PC-9 (cell line): ENCODE measurements at regions not wholly inside any gene's neighbourhood (a gene's known extent, or its start where the extent isn't known, plus 50 kb on each side); places are given as distances from the start of the nearest gene placed in this dataset.

ENCODE experiments used
- BruUV-seq: library from RNA; stranded (reverse); fragments of 400-500 nt; replicated peaks from 2 replicates; lab custom pipeline; 2021; lab: Mats Ljungman, UMichigan
- CTCF ChIA-PET: fragments of 300-600 bp; sonication (Branson Sonifier 250); formaldehyde crosslinking; loops from one replicate; lab custom pipeline; 2022; ENCODE audit warnings: antibody characterized with exemption; lab: Charles Lee
- POLR2A ChIA-PET: fragments of 300-600 bp; sonication (Branson Sonifier 250); formaldehyde crosslinking; loops from one replicate; lab custom pipeline; 2022; ENCODE audit warnings: antibody characterized with exemption; ENCODE audit not compliant: unreplicated experiment; lab: Charles Lee
- DNase-seq, 2 experiments: peaks; one replicate each; pipeline versions ENCODE4 v3.0.0 to v3.0.0-alpha.2; 2015 to 2022; ENCODE audit warnings: mixed read lengths in 1 of 2
- H2AFZ ChIP-seq: fragments of 200-600 bp; sonication (generic); 2 replicates; pipeline ENCODE4 v1.8.1; 2017; ENCODE audit warnings: antibody characterized with exemption
- H3F3A ChIP-seq: fragments of 200-600 bp; sonication (generic); 2 replicates; pipeline ENCODE4 v1.8.1; 2017; ENCODE audit warnings: antibody characterized with exemption, mild to moderate bottlenecking, low read depth; ENCODE audit not compliant: insufficient read depth
- H3K27ac ChIP-seq: fragments of 200-600 bp; sonication (generic); 2 replicates; pipeline ENCODE4 v1.6.1; 2016; ENCODE audit warnings: mixed run types
- H3K27me3 ChIP-seq: fragments of 200-600 bp; sonication (generic); 2 replicates; pipeline ENCODE4 v1.6.1; 2016; ENCODE audit warnings: low read depth, mixed run types; ENCODE audit not compliant: insufficient read depth
- H3K36me3 ChIP-seq: fragments of 200-600 bp; sonication (generic); 2 replicates; pipeline ENCODE4 v1.6.1; 2016; ENCODE audit warnings: low read depth, mixed run types
- H3K4me1 ChIP-seq: fragments of 200-600 bp; sonication (generic); replicated peaks from 2 replicates; pipeline ENCODE4 v1.6.1; 2016; ENCODE audit warnings: mixed run types; ENCODE audit not compliant: insufficient read depth
- H3K4me2 ChIP-seq: fragments of 200-600 bp; sonication (generic); 2 replicates; pipeline ENCODE4 v1.6.1; 2017; ENCODE audit warnings: mixed run types
- H3K4me3 ChIP-seq: fragments of 200-600 bp; sonication (generic); 2 replicates; pipeline ENCODE4 v1.6.1; 2016; ENCODE audit warnings: mixed run types
- H3K79me2 ChIP-seq: fragments of 200-600 bp; sonication (generic); 2 replicates; pipeline ENCODE4 v1.6.1; 2017; ENCODE audit warnings: low read depth, mixed run types
- H3K9me2 ChIP-seq: fragments of 200-600 bp; sonication (generic); 2 replicates; pipeline ENCODE4 v1.8.1; 2017; ENCODE audit warnings: mild to moderate bottlenecking; ENCODE audit not compliant: insufficient read depth
- H3K9me3 ChIP-seq: fragments of 200-600 bp; sonication (generic); 2 replicates; pipeline ENCODE4 v1.8.1; 2016; ENCODE audit warnings: low read depth; ENCODE audit not compliant: insufficient read depth
- H4K20me1 ChIP-seq: fragments of 200-600 bp; sonication (generic); 2 replicates; pipeline ENCODE4 v1.8.1; 2017; ENCODE audit not compliant: insufficient read depth
- EZH2 ChIP-seq: fragments of 200-600 bp; sonication (generic); IDR thresholded peaks from 2 replicates; pipeline ENCODE4 v1.8.0; 2017; ENCODE audit warnings: antibody characterized with exemption, low read depth
- intact Hi-C: fragments of 100-400 bp; cut with micrococcal nuclease; formaldehyde crosslinking; loops from one replicate; pipeline ENCODE4 v1.10.0; 2022; ENCODE audit not compliant: unreplicated experiment
- TF ChIP-seq, protein P1 (sequence below): fragments of 200-600 bp; sonication (generic); conservative IDR thresholded peaks from 2 replicates; pipeline ENCODE4 v1.6.1; 2017; ENCODE audit warnings: mixed run types, antibody characterized with exemption, mild to moderate bottlenecking, moderate library complexity

DNA sequence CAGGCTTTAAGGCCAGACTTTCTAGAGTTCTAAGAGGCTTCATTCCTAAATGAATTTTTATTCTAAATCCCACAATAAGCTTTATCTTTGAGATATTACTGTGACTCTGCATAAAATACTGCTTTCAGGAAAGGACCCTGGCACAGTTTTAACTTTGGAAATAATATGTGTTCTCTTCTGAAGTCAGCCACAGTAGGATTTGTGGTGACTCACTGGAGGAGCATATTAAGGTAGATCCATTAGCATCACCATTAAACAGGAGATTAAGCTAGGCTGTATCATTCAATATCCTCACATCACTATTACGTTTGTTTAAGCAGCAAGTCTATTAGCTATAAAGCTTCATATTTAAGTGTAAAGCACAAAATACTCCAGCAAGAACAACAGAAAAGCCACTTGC is 186.1 kb upstream of the IZUMO3 start:
- Histone ChIP-seq H4K20me1 (no peaks in the 10 kb centered on the region), H3K79me2 (no peaks in the 10 kb centered on the region), H2AFZ (no peak overlapping the region), H3K27me3 (no peaks in the 10 kb centered on the region), H3K9me3 (no peaks in the 10 kb centered on the region), H3K4me3 (no peak overlapping the region), H3F3A (no peaks in the 10 kb centered on the region), H3K9me2 (no peaks in the 10 kb centered on the region), H3K27ac (no peak overlapping the region), H3K4me1 (no peaks in the 10 kb centered on the region), H3K4me2 (no peak overlapping the region), H3K36me3 (no peaks in the 10 kb centered on the region)
- DNase-seq = no peak
- BruUV-seq = no TSS peak
- intact Hi-C loops = no loop called here
- ChIA-PET POLR2A (no interaction called here), CTCF (no interaction called here)
- TF ChIP-seq, protein P1, sequence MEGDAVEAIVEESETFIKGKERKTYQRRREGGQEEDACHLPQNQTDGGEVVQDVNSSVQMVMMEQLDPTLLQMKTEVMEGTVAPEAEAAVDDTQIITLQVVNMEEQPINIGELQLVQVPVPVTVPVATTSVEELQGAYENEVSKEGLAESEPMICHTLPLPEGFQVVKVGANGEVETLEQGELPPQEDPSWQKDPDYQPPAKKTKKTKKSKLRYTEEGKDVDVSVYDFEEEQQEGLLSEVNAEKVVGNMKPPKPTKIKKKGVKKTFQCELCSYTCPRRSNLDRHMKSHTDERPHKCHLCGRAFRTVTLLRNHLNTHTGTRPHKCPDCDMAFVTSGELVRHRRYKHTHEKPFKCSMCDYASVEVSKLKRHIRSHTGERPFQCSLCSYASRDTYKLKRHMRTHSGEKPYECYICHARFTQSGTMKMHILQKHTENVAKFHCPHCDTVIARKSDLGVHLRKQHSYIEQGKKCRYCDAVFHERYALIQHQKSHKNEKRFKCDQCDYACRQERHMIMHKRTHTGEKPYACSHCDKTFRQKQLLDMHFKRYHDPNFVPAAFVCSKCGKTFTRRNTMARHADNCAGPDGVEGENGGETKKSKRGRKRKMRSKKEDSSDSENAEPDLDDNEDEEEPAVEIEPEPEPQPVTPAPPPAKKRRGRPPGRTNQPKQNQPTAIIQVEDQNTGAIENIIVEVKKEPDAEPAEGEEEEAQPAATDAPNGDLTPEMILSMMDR = no peak
- no peak for TF ChIP-seq EZH2

DNA sequence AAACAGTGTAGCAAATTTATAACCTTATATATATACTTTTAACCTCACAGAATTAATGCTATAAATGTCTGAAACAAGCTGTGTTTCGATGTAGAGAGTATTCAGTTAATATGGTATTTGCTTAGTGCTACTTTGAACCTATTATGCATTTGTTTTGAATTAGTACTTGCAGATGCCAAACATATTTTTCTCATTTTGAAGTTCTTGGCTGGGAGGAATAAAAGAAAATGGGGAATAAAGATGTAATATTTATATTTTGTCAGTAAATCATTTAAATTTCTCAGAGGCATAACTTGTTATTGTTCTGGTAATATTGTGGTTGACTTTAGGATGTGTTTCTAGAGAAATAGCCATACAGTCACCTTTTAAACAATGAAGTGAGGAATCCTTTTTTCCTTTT is 175.9 kb upstream of the IZUMO3 start:
- Histone ChIP-seq H3K27me3 (no peaks in the 10 kb centered on the region), H3K79me2 (no peaks in the 10 kb centered on the region), H3K4me1 (no peaks in the 10 kb centered on the region), H3K4me3 (no peak overlapping the region), H4K20me1 (no peaks in the 10 kb centered on the region), H3K36me3 (no peaks in the 10 kb centered on the region), H3K4me2 (no peak overlapping the region), H2AFZ (no peak overlapping the region), H3K9me3 (no peaks in the 10 kb centered on the region), H3F3A (no peaks in the 10 kb centered on the region), H3K9me2 (no peaks in the 10 kb centered on the region), H3K27ac (no peak overlapping the region)
- ChIA-PET POLR2A (no interaction called here), CTCF (no interaction called here)
- DNase-seq = no peak
- no TSS peak for BruUV-seq
- intact Hi-C loops = no loop called here
- TF ChIP-seq EZH2 = no peak
- TF ChIP-seq, protein P1 = no peak

DNA sequence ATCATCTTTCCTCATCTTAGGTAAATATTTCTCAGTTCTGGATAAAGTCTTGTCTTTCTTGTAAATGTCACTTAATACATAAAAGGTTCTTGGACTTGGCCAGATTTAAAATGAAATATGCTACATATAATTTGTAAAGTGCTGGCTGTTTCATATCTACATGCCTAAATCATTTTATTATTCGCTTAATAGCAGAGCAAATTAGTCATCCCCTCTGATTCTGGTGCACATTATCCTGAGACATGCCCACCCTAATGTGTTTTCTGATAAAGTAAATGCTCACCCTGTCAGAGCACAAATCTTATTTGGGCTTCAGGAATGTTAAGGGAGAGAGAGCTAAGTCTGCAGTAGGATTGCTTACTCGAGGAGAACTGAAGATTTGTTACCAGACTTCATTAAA is 166.5 kb upstream of the IZUMO3 start:
- Histone ChIP-seq H3F3A (no peaks in the 10 kb centered on the region), H3K79me2 (no peaks in the 10 kb centered on the region), H3K4me3 (no peak overlapping the region), H3K36me3 (no peaks in the 10 kb centered on the region), H3K9me2 (no peaks in the 10 kb centered on the region), H3K4me1 (no peaks in the 10 kb centered on the region), H3K27me3 (no peaks in the 10 kb centered on the region), H4K20me1 (no peaks in the 10 kb centered on the region), H3K9me3 (no peaks in the 10 kb centered on the region), H3K4me2 (no peak overlapping the region), H3K27ac (no peak overlapping the region), H2AFZ (no peak overlapping the region)
- TF ChIP-seq, protein P1 = no peak
- no peak for TF ChIP-seq EZH2
- intact Hi-C loops = no loop called here
- BruUV-seq = no TSS peak
- ChIA-PET CTCF (no interaction called here), POLR2A (no interaction called here)
- no peak for DNase-seq
